HUES48 (cell line): ENCODE measurements at regions not wholly inside any gene's neighbourhood (a gene's known extent, or its start where the extent isn't known, plus 50 kb on each side); places are given as distances from the start of the nearest gene placed in this dataset.

ENCODE experiments used
- H3K27ac ChIP-seq: one replicate; pipeline ENCODE4 v1.7.0; 2013; ENCODE audit warnings: low read depth, low read length, inconsistent platforms
- H3K27me3 ChIP-seq: 2 replicates; pipeline ENCODE4 v1.6.1; 2013; ENCODE audit warnings: mild to moderate bottlenecking, low read length; ENCODE audit not compliant: control insufficient read depth, insufficient read depth
- H3K36me3 ChIP-seq: 2 replicates; pipeline ENCODE4 v1.6.1; 2013; ENCODE audit warnings: low read length; ENCODE audit not compliant: control insufficient read depth, insufficient read depth
- H3K4me1 ChIP-seq: 2 replicates; pipeline ENCODE4 v1.6.1; 2013; ENCODE audit warnings: mild to moderate bottlenecking, low read length; ENCODE audit not compliant: control insufficient read depth, insufficient read depth
- H3K4me3 ChIP-seq: 2 replicates; pipeline ENCODE4 v1.5.1; 2013; ENCODE audit warnings: mild to moderate bottlenecking, low read depth, low read length
- H3K9ac ChIP-seq: 2 replicates; pipeline ENCODE4 v1.6.1; 2013; ENCODE audit warnings: mild to moderate bottlenecking, low read depth, low read length, moderate library complexity
- H3K9me3 ChIP-seq: 2 replicates; pipeline ENCODE4 v1.6.1; 2013; ENCODE audit warnings: low read length; ENCODE audit not compliant: control insufficient read depth, insufficient read depth

DNA sequence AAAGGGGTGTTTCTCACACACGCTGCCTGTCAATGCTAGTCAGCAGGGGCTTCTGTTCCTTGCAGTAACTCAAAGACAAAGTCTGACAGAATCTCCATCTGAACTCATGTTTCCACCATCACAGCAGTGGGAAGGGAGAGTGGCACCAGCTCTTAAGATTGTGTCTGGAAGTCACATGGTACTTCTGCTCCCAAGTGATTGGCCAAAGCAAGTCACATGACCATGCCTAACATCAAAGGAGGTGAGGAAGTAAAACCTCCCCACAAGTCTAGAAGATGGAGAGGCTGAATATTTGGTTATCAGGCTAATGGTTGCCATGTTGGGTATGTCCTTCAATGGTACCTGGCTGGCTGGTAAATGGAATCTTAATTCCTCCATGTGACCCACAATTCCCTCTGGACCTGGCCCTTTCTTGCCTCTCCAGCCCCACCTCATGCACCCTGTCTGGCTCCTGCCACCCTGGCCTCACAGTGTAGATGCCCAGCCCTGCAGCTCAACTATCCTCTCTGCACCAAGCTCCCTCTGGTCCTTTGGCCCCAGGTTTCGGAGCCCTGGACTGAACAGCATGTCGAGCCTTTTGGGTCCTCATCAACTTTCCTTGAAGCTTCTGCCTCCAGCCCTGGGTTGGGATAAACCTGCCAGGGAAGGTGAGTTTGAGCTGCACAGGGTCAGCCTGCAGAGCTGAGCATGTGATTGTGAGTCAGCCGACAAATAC, 51.0 kb upstream of the PMEPA1 start:
- no peaks in the 10 kb centered on the region for H3K27me3 ChIP-seq
- no peak overlapping the region for H3K4me3 ChIP-seq
- no peaks in the 10 kb centered on the region for H3K4me1 ChIP-seq
- no peaks in the 10 kb centered on the region for H3K36me3 ChIP-seq
- no peak overlapping the region for H3K27ac ChIP-seq
- no peak overlapping the region for H3K9ac ChIP-seq
- no peaks in the 10 kb centered on the region for H3K9me3 ChIP-seq

GRCh38 chr20:57759724-57760123, 49.9 kb upstream of the PMEPA1 start:
- no peaks in the 10 kb centered on the region for H3K4me1 ChIP-seq
- no peak overlapping the region for H3K9ac ChIP-seq
- no peaks in the 10 kb centered on the region for H3K9me3 ChIP-seq
- H3K36me3 ChIP-seq: no peaks in the 10 kb centered on the region
- no peak overlapping the region for H3K4me3 ChIP-seq
- no peaks in the 10 kb centered on the region for H3K27me3 ChIP-seq
- H3K27ac ChIP-seq: no peak overlapping the region
